HL-60 (cell line): ENCODE measurements at regions not wholly inside any gene's neighbourhood (a gene's known extent, or its start where the extent isn't known, plus 50 kb on each side); places are given as distances from the start of the nearest gene placed in this dataset.

Experiments used
- DNase-seq, 2 experiments: peaks; one replicate each; pipeline ENCODE4 v3.0.0-alpha.2; 2010 to 2020; ENCODE audit warnings: low read depth in 1 of 2, low spot score in 1 of 2
- H3K27ac ChIP-seq: fragments of 250-450 bp; sonication (Bioruptor Pico); replicated peaks from 2 replicates; pipeline ENCODE4 v1.5.1; 2020; ENCODE audit warnings: mild to moderate bottlenecking, moderate library complexity
- H3K27me3 ChIP-seq: fragments of 250-450 bp; sonication (Bioruptor Pico); 2 replicates; pipeline ENCODE4 v1.5.1; 2021; ENCODE audit warnings: mild to moderate bottlenecking, moderate library complexity; ENCODE audit not compliant: insufficient read depth, poor library complexity, severe bottlenecking
- H3K4me3 ChIP-seq: replicated peaks from 2 replicates; pipeline ENCODE4 v1.5.1; 2011; ENCODE audit warnings: mild to moderate bottlenecking, control low read depth, low read length; ENCODE audit not compliant: insufficient read depth
- CTCF ChIP-seq: IDR thresholded peaks from one replicate; pipeline ENCODE4 v1.5.1; 2011; ENCODE audit warnings: low read length, control low read depth, inconsistent platforms; ENCODE audit not compliant: insufficient read depth
- GABPA ChIP-seq: IDR thresholded peaks from 2 replicates; pipeline ENCODE4 v1.6.1; 2012; ENCODE audit warnings: low read depth
- POLR2AphosphoS5 ChIP-seq: IDR thresholded peaks from 2 replicates; pipeline ENCODE4 v1.6.1; 2012; ENCODE audit warnings: low read depth
- REST ChIP-seq: IDR thresholded peaks from 2 replicates; pipeline ENCODE4 v1.6.1; 2012; ENCODE audit warnings: low read depth; ENCODE audit not compliant: insufficient replicate concordance
- SPI1 ChIP-seq: IDR thresholded peaks from 2 replicates; pipeline ENCODE4 v1.6.1; 2012; ENCODE audit warnings: low read depth, mild to moderate bottlenecking, borderline replicate concordance

- TF ChIP-seq CTCF (no peak), POLR2AphosphoS5 (no peak), REST (no peak), SPI1 (no peak), GABPA (no peak)
- H3K27me3 ChIP-seq: peaks cover 3% of the 10 kb centered on the region
- no peak for DNase-seq
- no peak overlapping the region for H3K4me3 ChIP-seq
- no peak overlapping the region for H3K27ac ChIP-seq
Measured at GRCh38 chr10:84696610-84697009, 368.2 kb downstream of the CCSER2 start.

- no peak for TF ChIP-seq SPI1
- TF ChIP-seq CTCF: no peak
- no peak for TF ChIP-seq POLR2AphosphoS5
- no peak for TF ChIP-seq GABPA
- TF ChIP-seq REST: no peak
- DNase-seq: no peak
- Histone ChIP-seq H3K4me3 (no peak overlapping the region), H3K27me3 (peaks cover 3% of the 10 kb centered on the region), H3K27ac (no peak overlapping the region)
Measured at GRCh38 chr10:84698989-84699388, 370.6 kb downstream of the CCSER2 start.

GRCh38 chr10:84700668-84701369 lies 372.4 kb downstream of the CCSER2 start:
- DNase-seq: no peak
- TF ChIP-seq REST: no peak
- no peak for TF ChIP-seq GABPA
- TF ChIP-seq SPI1: no peak
- TF ChIP-seq POLR2AphosphoS5: no peak
- no peak for TF ChIP-seq CTCF
- Histone ChIP-seq H3K27ac (no peak overlapping the region), H3K4me3 (no peak overlapping the region), H3K27me3 (no peaks in the 10 kb centered on the region)
